ENCODE measurements at regions not wholly inside any gene's neighbourhood (a gene's known extent, or its start where the extent isn't known, plus 50 kb on each side); places are given as distances from the start of the nearest gene placed in this dataset.
"Not testable (repeated sequence)": the region's sequence is repeated elsewhere in the genome, so short reads cannot be mapped to it uniquely, and the experiment has no call there.

GRCh38 chr2:83969085-83969484 is 490.0 kb downstream of the SUCLG1 start:
- no peak for DNase-seq (ENCODE audit: low spot score)

- DNase-seq (ENCODE audit: low spot score) = no peak
Observed at GRCh38 chr2:83967854-83968253, 491.2 kb downstream of the SUCLG1 start.

GRCh38 chr2:83966946-83967345 is 492.1 kb downstream of the SUCLG1 start:
- DNase-seq (ENCODE audit: low spot score) = not testable (repeated sequence)

- DNase-seq (ENCODE audit: low spot score) = no peak
Observed at GRCh38 chr2:83961512-83961911, 497.6 kb downstream of the SUCLG1 start.

GRCh38 chr2:83960371-83960770 is 498.7 kb downstream of the SUCLG1 start:
- no peak for DNase-seq (ENCODE audit: low spot score)

GRCh38 chr2:83959266-83959665 is 499.8 kb downstream of the SUCLG1 start:
- DNase-seq (ENCODE audit: low spot score) = no peak

- DNase-seq (ENCODE audit: low spot score) = no peak
Observed at GRCh38 chr2:83956991-83957390, 502.1 kb downstream of the SUCLG1 start.

GRCh38 chr2:83953697-83954096 is 505.4 kb downstream of the SUCLG1 start:
- DNase-seq (ENCODE audit: low spot score) = peak; percentile 86

GRCh38 chr2:83951378-83951947 is 507.6 kb downstream of the SUCLG1 start:
- DNase-seq (ENCODE audit: low spot score) = no peak

- DNase-seq (ENCODE audit: low spot score) = no peak
Observed at GRCh38 chr2:83949361-83949760, 509.7 kb downstream of the SUCLG1 start.

GRCh38 chr2:83944191-83944590 is 514.9 kb downstream of the SUCLG1 start:
- peak; percentile 90 for DNase-seq (ENCODE audit: low spot score)

- DNase-seq (ENCODE audit: low spot score) = no peak
Observed at GRCh38 chr2:83943265-83943664, 515.8 kb downstream of the SUCLG1 start.

- DNase-seq (ENCODE audit: low spot score) = peak; percentile 98
Observed at GRCh38 chr2:83941886-83942285, 517.2 kb downstream of the SUCLG1 start.

- DNase-seq (ENCODE audit: low spot score) = no peak
Observed at GRCh38 chr2:83933749-83934148, 525.3 kb downstream of the SUCLG1 start.

GRCh38 chr2:83923531-83923930 is 535.5 kb downstream of the SUCLG1 start:
- DNase-seq (ENCODE audit: low spot score) = peak; percentile 96

- DNase-seq (ENCODE audit: low spot score) = no peak
Observed at GRCh38 chr2:83916559-83916958, 542.5 kb downstream of the SUCLG1 start.

GRCh38 chr2:83915381-83915780 is 543.7 kb downstream of the SUCLG1 start:
- DNase-seq (ENCODE audit: low spot score) = no peak

GRCh38 chr2:83908750-83909149 is 550.3 kb downstream of the SUCLG1 start:
- no peak for DNase-seq (ENCODE audit: low spot score)

- DNase-seq (ENCODE audit: low spot score) = no peak
Observed at GRCh38 chr2:83901317-83901716, 557.8 kb downstream of the SUCLG1 start.

- peak; percentile 29 for DNase-seq (ENCODE audit: low spot score)
Observed at GRCh38 chr2:83900862-83901261, 558.2 kb downstream of the SUCLG1 start.

- DNase-seq (ENCODE audit: low spot score) = peak; percentile 39
Observed at GRCh38 chr2:83899271-83899670, 559.8 kb downstream of the SUCLG1 start.

GRCh38 chr2:83894976-83895375 is 564.1 kb downstream of the SUCLG1 start:
- DNase-seq (ENCODE audit: low spot score) = no peak

GRCh38 chr2:83887757-83888156 is 571.3 kb downstream of the SUCLG1 start:
- no peak for DNase-seq (ENCODE audit: low spot score)

- DNase-seq (ENCODE audit: low spot score) = no peak
Observed at GRCh38 chr2:83879127-83879526, 580.0 kb downstream of the SUCLG1 start.

Data from umbilical cord (tissue), 1 donor.